Sigmoid colon (tissue), 6 donors: ENCODE measurements at regions not wholly inside any gene's neighbourhood (a gene's known extent, or its start where the extent isn't known, plus 50 kb on each side); places are given as distances from the start of the nearest gene placed in this dataset.

Experiments used
- DNase-seq: peaks from one replicate; pipeline ENCODE4 v3.0.0-alpha.2; 2019
- H3K27ac ChIP-seq, 4 donors: fragments of 200-600 bp; sonication (generic); one replicate each; pipeline ENCODE4 v1.5.1; 2016 to 2019; ENCODE audit warnings: mild to moderate bottlenecking in 1 of 4
- H3K27me3 ChIP-seq, 3 donors: fragments of 200-600 bp; sonication (generic); one replicate each; pipeline ENCODE4 v1.5.1; 2019; ENCODE audit warnings: mild to moderate bottlenecking in 1 of 3
- H3K36me3 ChIP-seq, 4 donors: fragments of 200-600 bp; sonication (generic); one replicate each; pipeline ENCODE4 v1.5.1; 2016 to 2019
- H3K4me1 ChIP-seq, 4 donors: fragments of 200-600 bp; sonication (generic); one replicate each; pipeline ENCODE4 v1.5.1; 2017 to 2019
- H3K4me3 ChIP-seq, 4 donors: fragments of 200-600 bp; sonication (generic); one replicate each; pipeline ENCODE4 v1.5.1; 2017 to 2019; ENCODE audit warnings: mild to moderate bottlenecking in 2 of 4, moderate library complexity in 1 of 4
- H3K9me3 ChIP-seq, 4 donors: fragments of 200-600 bp in 3 of 4; sonication (generic) in 3 of 4; one replicate each; pipeline versions ENCODE4 v1.5.1 to v1.6.1; 2013 to 2019
- EP300 ChIP-seq, 4 donors: sonication (generic); formaldehyde crosslinking; IDR thresholded peaks; one replicate each; pipeline ENCODE4 v1.6.1; 2017; ENCODE audit warnings: antibody characterized with exemption in 4 of 4
- POLR2A ChIP-seq, 2 donors: fragments of 450-650 bp; IDR thresholded peaks; one replicate each; pipeline ENCODE4 v1.6.1; 2016; ENCODE audit warnings: antibody characterized with exemption in 2 of 2, mild to moderate bottlenecking in 2 of 2, moderate library complexity in 2 of 2
- POLR2AphosphoS5 ChIP-seq, 4 donors: sonication (generic); formaldehyde crosslinking; IDR thresholded peaks; one replicate each; pipeline ENCODE4 v1.6.1; 2017; ENCODE audit warnings: antibody characterized with exemption in 4 of 4
- WGBS, 2 donors: extraction: QIAGEN DNeasy Blood & Tissue Kit; methylation state at CpG; one replicate each; pipeline ENCODE4 v1.1.7; 2013; 5-methylcytosine and 5-hydroxymethylcytosine counted together
- intact Hi-C: fragments of 100-400 bp; cut with DNase I; formaldehyde crosslinking; loops from one replicate; pipeline ENCODE4 v1.15.1; 2023
- TF ChIP-seq, protein P1 (sequence below), 4 experiments: fragments of 450-650 bp in 3 of 4; fragments of 200-600 bp in 1 of 4; IDR thresholded peaks; one replicate each; pipeline ENCODE4 v1.5.1; 2016 to 2019; ENCODE audit warnings: antibody characterized with exemption in 4 of 4, mild to moderate bottlenecking in 3 of 4, moderate library complexity in 2 of 4
- donor health status: healthy with polysubstance abuse.
- donor health status: healthy.

- DNase-seq: no peak
- no peak overlapping the region for H3K4me3 ChIP-seq
- TF ChIP-seq, protein P1, sequence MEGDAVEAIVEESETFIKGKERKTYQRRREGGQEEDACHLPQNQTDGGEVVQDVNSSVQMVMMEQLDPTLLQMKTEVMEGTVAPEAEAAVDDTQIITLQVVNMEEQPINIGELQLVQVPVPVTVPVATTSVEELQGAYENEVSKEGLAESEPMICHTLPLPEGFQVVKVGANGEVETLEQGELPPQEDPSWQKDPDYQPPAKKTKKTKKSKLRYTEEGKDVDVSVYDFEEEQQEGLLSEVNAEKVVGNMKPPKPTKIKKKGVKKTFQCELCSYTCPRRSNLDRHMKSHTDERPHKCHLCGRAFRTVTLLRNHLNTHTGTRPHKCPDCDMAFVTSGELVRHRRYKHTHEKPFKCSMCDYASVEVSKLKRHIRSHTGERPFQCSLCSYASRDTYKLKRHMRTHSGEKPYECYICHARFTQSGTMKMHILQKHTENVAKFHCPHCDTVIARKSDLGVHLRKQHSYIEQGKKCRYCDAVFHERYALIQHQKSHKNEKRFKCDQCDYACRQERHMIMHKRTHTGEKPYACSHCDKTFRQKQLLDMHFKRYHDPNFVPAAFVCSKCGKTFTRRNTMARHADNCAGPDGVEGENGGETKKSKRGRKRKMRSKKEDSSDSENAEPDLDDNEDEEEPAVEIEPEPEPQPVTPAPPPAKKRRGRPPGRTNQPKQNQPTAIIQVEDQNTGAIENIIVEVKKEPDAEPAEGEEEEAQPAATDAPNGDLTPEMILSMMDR (IDR thresholded peaks at IDR 0.05): no peak
- no peak for TF ChIP-seq POLR2A (IDR thresholded peaks at IDR 0.05)
- no peak for TF ChIP-seq POLR2AphosphoS5 (IDR thresholded peaks at IDR 0.05)
- no peak for TF ChIP-seq EP300 (IDR thresholded peaks at IDR 0.05)
- H3K4me1 ChIP-seq: no peaks in the 10 kb centered on the region
- H3K9me3 ChIP-seq: peaks cover 0 to 10% (median 0%) of the 10 kb centered on the region in 4 donors
- H3K27me3 ChIP-seq: no peaks in the 10 kb centered on the region
- no peaks in the 10 kb centered on the region for H3K36me3 ChIP-seq
- WGBS, 2 donors: 91 to 94% methylated on average over 9 of the region's 9 CpGs
- H3K27ac ChIP-seq: no peak overlapping the region
- intact Hi-C loops: no loop called here
Measured at GRCh38 chr10:37474645-37475044, 349.2 kb downstream of the ANKRD30A start.

- WGBS, 2 donors: 90 to 92% methylated on average over 4 of the region's 4 CpGs
- H3K9me3 ChIP-seq: peaks cover 0 to 13% (median 0%) of the 10 kb centered on the region in 4 donors
- H3K4me3 ChIP-seq: no peak overlapping the region
- H3K36me3 ChIP-seq: no peaks in the 10 kb centered on the region
- intact Hi-C loops: no loop called here
- no peaks in the 10 kb centered on the region for H3K27me3 ChIP-seq
- TF ChIP-seq EP300 (IDR thresholded peaks at IDR 0.05): no peak
- TF ChIP-seq, protein P1 (IDR thresholded peaks at IDR 0.05): no peak
- no peak for TF ChIP-seq POLR2AphosphoS5 (IDR thresholded peaks at IDR 0.05)
- TF ChIP-seq POLR2A (IDR thresholded peaks at IDR 0.05): no peak
- no peaks in the 10 kb centered on the region for H3K4me1 ChIP-seq
- no peak overlapping the region for H3K27ac ChIP-seq
- no peak for DNase-seq
Measured at GRCh38 chr10:37473906-37474305, 348.5 kb downstream of the ANKRD30A start.

DNA sequence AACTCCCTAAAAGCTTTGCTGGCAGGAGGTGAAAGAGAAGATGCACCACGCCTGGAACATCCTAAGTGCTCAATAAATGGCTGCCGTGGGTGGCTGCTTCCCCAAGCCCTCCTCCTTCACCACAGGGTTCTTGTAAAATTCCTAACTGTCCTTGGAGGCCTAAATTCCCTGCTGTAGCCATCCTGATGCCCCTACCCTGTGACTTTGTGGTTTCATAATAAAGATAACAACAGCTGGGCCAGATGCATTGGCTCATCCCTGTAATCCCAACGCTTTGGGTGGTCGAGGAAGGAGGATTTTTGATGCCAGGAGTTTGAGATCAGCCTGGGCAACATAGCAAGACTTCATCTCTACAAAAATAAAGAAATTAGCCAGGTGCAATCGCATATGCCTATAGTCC, 341.8 kb downstream of the ANKRD30A start:
- Histone ChIP-seq H3K4me1 (no peaks in the 10 kb centered on the region), H3K36me3 (no peaks in the 10 kb centered on the region), H3K27me3 (no peaks in the 10 kb centered on the region), H3K4me3 (no peak overlapping the region), H3K27ac (no peak overlapping the region), H3K9me3 (peaks cover 0 to 14% (median 0%) of the 10 kb centered on the region in 4 donors)
- DNase-seq: no peak
- TF ChIP-seq, protein P1 (IDR thresholded peaks at IDR 0.05): no peak
- no peak for TF ChIP-seq EP300 (IDR thresholded peaks at IDR 0.05)
- TF ChIP-seq POLR2AphosphoS5 (IDR thresholded peaks at IDR 0.05): no peak
- TF ChIP-seq POLR2A (IDR thresholded peaks at IDR 0.05): no peak
- intact Hi-C loops: no loop called here
- WGBS, 2 donors: 74 to 76% methylated on average over 5 of the region's 5 CpGs

DNA sequence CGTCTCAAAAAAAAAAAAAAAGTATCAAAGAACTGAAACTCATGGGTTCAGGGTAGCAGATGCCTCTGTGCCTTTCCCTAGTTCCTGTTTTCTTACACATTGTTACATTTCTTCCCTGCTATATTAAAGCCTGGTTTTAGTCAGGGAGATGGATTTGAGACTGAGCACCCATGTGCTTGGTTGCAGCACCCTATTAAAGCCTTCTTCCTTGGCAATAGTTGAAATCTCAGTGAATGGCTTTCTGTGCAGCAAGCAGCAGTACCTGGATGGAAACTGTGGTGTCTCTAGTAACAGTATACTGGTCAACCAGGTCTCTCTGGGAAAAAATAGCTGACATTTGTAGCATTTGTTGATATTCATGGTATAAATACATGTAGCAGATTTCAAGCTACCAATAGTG, 331.1 kb downstream of the ANKRD30A start:
- intact Hi-C loops: no loop called here
- no peak for DNase-seq
- peaks cover 0 to 7% (median 0%) of the 10 kb centered on the region in 4 donors for H3K9me3 ChIP-seq
- H3K36me3 ChIP-seq: no peaks in the 10 kb centered on the region
- no peak overlapping the region for H3K27ac ChIP-seq
- H3K27me3 ChIP-seq: no peaks in the 10 kb centered on the region
- H3K4me3 ChIP-seq: no peak overlapping the region
- no peaks in the 10 kb centered on the region for H3K4me1 ChIP-seq
- 97 to 98% methylated on average over 1 of the region's 1 CpG for WGBS, 2 donors
- TF ChIP-seq, protein P1 (IDR thresholded peaks at IDR 0.05): no peak
- no peak for TF ChIP-seq EP300 (IDR thresholded peaks at IDR 0.05)

- intact Hi-C loops: no loop called here
- WGBS, 2 donors: 59 to 66% methylated on average over 5 of the region's 5 CpGs
- Histone ChIP-seq H3K27ac (no peak overlapping the region), H3K4me3 (no peak overlapping the region), H3K9me3 (peaks cover 0 to 2% (median 0%) of the 10 kb centered on the region in 4 donors), H3K36me3 (no peaks in the 10 kb centered on the region), H3K4me1 (no peaks in the 10 kb centered on the region), H3K27me3 (no peaks in the 10 kb centered on the region)
- no peak for DNase-seq
- TF ChIP-seq POLR2AphosphoS5 (IDR thresholded peaks at IDR 0.05): no peak
- TF ChIP-seq POLR2A (IDR thresholded peaks at IDR 0.05): no peak
- TF ChIP-seq EP300 (IDR thresholded peaks at IDR 0.05): no peak
- TF ChIP-seq, protein P1 (IDR thresholded peaks at IDR 0.05): no peak
Measured at GRCh38 chr10:37448161-37448560, 322.8 kb downstream of the ANKRD30A start.
